ENCODE measurements at regions not wholly inside any gene's neighbourhood (a gene's known extent, or its start where the extent isn't known, plus 50 kb on each side); places are given as distances from the start of the nearest gene placed in this dataset.
"Not testable (repeated sequence)": the region's sequence is repeated elsewhere in the genome, so short reads cannot be mapped to it uniquely, and the experiment has no call there.

DNA sequence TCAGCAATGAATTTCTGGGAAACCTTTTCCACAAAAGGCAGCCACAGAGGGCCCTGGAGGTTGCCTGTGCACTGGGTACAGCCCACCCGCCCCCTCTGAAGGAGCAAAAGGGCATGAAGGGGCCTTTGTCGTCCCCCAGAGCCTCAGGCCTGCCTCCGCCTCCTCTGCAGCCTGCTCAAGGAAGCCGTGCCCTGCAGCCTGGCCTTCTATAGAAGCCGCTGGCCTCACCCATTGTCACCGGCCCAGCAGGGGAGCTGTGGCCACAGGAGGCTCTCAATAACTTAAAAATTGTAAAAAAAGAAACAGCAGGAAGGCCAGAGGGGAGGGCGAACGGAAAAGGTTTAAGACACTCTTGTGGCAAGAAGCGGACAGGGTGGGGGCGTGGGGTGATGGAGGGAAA, 213.3 kb downstream of the IRX2 start:
- no peaks in the 10 kb centered on the region for H3K36me3 ChIP-seq
- peaks cover 0 to 10% of the 10 kb centered on the region in 2 donors for H3K9me3 ChIP-seq
- peak; percentile 23 for DNase-seq (ENCODE audit: low spot score)

DNA sequence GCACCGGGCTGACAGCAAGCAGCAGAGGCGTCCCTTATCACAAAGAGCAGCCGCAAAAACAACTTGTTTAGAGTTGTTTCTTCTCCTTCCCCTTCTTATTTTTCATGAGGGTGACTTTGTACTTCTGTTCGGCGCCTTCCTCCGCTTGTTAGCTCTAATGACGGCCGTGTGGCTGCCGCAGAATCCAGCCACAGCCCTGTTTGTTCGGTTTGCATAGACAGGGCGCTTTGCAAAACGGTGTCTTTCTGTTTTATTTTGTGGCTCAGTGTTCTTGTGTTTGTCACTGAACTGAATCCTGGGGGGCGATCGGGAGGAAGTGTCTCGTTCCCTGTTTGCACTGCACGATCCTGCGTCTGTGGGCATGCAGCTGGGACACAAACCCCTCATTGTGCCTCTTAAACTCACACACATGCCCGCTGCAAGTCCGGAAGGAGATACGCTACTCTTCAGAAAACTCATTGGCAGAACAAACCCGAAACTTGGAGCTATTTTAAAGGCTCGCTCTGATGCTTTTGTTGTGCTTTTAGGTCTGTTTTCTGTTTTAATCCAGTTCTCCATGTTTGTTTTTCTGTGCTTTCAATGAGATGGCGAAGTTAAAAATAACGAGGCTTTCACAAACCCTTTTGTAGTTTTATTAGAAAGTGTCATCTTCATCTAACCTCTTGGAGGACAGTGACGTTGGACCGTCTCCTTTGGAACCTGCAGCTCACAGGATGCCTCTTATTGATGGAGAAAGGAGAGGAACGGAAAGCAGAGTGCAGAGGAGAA, 213.9 kb downstream of the IRX2 start:
- Histone ChIP-seq H3K27ac (no peak overlapping the region), H3K36me3 (no peaks in the 10 kb centered on the region), H3K27me3 (no peaks in the 10 kb centered on the region), H3K4me1 (no peaks in the 10 kb centered on the region), H3K9me3 (peaks cover 0 to 10% of the 10 kb centered on the region in 2 donors), H3K4me3 (no peak overlapping the region)
- TF ChIP-seq, protein P1, sequence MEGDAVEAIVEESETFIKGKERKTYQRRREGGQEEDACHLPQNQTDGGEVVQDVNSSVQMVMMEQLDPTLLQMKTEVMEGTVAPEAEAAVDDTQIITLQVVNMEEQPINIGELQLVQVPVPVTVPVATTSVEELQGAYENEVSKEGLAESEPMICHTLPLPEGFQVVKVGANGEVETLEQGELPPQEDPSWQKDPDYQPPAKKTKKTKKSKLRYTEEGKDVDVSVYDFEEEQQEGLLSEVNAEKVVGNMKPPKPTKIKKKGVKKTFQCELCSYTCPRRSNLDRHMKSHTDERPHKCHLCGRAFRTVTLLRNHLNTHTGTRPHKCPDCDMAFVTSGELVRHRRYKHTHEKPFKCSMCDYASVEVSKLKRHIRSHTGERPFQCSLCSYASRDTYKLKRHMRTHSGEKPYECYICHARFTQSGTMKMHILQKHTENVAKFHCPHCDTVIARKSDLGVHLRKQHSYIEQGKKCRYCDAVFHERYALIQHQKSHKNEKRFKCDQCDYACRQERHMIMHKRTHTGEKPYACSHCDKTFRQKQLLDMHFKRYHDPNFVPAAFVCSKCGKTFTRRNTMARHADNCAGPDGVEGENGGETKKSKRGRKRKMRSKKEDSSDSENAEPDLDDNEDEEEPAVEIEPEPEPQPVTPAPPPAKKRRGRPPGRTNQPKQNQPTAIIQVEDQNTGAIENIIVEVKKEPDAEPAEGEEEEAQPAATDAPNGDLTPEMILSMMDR (IDR thresholded peaks at IDR 0.05), result no peak
- DNase-seq (ENCODE audit: low spot score), result peak; percentile 40

More for the DNA sequence above, 213.3 kb downstream of the IRX2 start:
- H3K27ac ChIP-seq, result no peak overlapping the region
- H3K4me1 ChIP-seq, result no peaks in the 10 kb centered on the region
- H3K4me3 ChIP-seq, result no peak overlapping the region
- no peaks in the 10 kb centered on the region for H3K27me3 ChIP-seq
- TF ChIP-seq, protein P1 (IDR thresholded peaks at IDR 0.05), result no peak

DNA sequence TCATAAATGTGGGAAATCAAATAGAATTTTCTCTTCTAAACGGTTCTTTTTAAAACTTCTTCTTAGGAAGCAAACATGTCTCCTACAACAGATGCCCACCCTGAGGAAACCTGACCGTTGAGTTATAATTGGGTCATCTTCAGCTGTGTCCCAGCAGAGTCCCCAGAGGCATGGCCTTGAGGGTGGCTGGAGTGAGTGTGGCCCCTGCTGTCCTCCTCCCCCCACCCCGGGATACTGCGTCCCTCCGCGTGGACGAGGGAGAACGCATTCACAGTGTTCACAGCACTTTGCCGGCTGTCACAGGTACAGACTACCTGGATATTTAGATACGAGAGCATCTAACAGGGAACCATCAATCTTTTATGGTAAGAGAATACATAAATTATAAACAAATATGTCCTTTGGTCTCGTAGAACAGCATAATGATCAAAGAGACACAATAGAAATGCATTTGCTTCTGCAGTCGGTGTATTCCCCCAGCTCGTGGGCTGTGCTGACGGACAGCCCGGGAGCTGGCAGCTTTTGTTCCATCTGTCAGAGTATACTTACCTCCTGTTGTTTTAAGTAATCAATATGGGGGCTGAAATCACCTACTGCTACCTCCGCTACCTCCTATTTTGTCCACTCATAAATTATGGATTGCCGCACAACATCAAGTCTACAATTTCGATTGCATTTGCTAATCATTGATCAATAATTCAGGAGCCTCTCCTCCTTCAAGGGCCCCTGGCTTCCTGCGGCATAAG, 214.7 kb downstream of the IRX2 start:
- H3K27ac ChIP-seq, result no peak overlapping the region
- H3K27me3 ChIP-seq, result no peaks in the 10 kb centered on the region
- H3K36me3 ChIP-seq, result no peaks in the 10 kb centered on the region
- H3K4me1 ChIP-seq, result no peaks in the 10 kb centered on the region
- H3K9me3 ChIP-seq, result peaks cover 0 to 10% of the 10 kb centered on the region in 2 donors
- TF ChIP-seq, protein P1 (IDR thresholded peaks at IDR 0.05), result no peak
- H3K4me3 ChIP-seq, result no peak overlapping the region
- peak; percentile 9 for DNase-seq (ENCODE audit: low spot score)

DNA sequence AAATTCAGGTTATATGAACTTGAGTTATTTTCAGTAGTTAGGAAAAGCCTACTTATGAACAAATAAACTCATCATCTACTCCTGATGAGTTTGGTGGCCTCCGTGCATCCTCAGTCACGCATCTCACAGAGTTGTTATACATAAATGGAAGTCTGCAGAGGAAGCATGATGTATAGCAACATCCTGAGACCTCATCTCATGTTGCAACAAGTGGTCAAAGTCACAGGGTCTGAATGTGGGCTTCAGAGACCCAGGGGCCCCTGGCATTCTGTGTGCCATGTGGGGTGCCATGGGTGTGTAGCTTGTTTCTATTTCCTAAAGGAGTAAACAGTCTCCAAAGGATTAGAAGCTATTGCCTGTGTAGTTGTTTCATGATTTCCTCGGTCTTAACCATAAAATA, 216.5 kb downstream of the IRX2 start:
- Histone ChIP-seq H3K9me3 (peaks cover 0 to 10% of the 10 kb centered on the region in 2 donors), H3K4me1 (no peaks in the 10 kb centered on the region), H3K27ac (no peak overlapping the region), H3K4me3 (no peak overlapping the region), H3K27me3 (no peaks in the 10 kb centered on the region), H3K36me3 (no peaks in the 10 kb centered on the region)
- TF ChIP-seq, protein P1 (IDR thresholded peaks at IDR 0.05), result no peak
- peak; percentile 7 for DNase-seq (ENCODE audit: low spot score)

GRCh38 chr5:2534251-2534650, 217.2 kb downstream of the IRX2 start:
- Histone ChIP-seq H3K27ac (no peak overlapping the region), H3K27me3 (no peaks in the 10 kb centered on the region), H3K36me3 (no peaks in the 10 kb centered on the region), H3K4me3 (no peak overlapping the region), H3K9me3 (peaks cover 0 to 10% of the 10 kb centered on the region in 2 donors), H3K4me1 (no peaks in the 10 kb centered on the region)
- peak; percentile 32 for DNase-seq (ENCODE audit: low spot score)
- TF ChIP-seq, protein P1 (IDR thresholded peaks at IDR 0.05), result no peak

DNA sequence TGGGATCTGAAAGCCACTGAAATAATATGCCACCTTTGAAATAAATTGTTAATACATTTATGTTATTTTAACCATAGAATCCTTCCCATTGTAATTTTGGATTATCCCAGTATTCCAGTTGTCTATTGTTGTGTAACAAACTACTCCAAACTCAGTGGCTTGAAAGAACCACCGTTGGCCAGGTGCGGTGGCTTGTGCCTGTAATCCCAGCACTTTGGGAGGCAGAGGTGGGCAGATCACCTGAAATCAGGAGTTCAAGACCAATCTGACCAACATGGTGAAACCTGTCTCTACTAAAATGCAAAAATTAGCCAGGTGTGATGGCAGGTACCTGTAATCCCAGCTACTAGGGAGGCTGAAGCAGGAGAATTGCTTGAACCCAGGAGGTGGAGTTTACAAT, 217.6 kb downstream of the IRX2 start:
- not testable (repeated sequence) for DNase-seq (ENCODE audit: low spot score); H3K27me3 ChIP-seq; H3K27ac ChIP-seq; H3K4me1 ChIP-seq; H3K4me3 ChIP-seq; H3K36me3 ChIP-seq
- H3K9me3 ChIP-seq, result peaks cover 0 to 10% of the 10 kb centered on the region in 2 donors
